ENCODE measurements at regions not wholly inside any gene's neighbourhood (a gene's known extent, or its start where the extent isn't known, plus 50 kb on each side); places are given as distances from the start of the nearest gene placed in this dataset.

- H3K27ac ChIP-seq (ENCODE audit: low read length in 2 of 2) = no peak overlapping the region
- no peak overlapping the region for H3K4me3 Mint-ChIP-seq
- intact Hi-C loops (cut with micrococcal nuclease) = no loop called here
- CTCF ChIA-PET = no interaction called here
- no peaks in the 10 kb centered on the region for H3K27me3 ChIP-seq (replicated peaks in 1 of 4; ENCODE audit: control extremely low read depth in 1 of 4, control insufficient read depth in 3 of 4, insufficient read depth in 4 of 4, low read length in 3 of 4)
- no peak for DNase-seq
- TF ChIP-seq EZH2 (IDR thresholded peaks at IDR 0.05; ENCODE audit: borderline replicate concordance, insufficient read depth, low read depth, low read length, poor library complexity, severe bottlenecking) (no peak), CTCF (IDR thresholded peaks at IDR 0.05) (no peak)
- H3K27me3 Mint-ChIP-seq = peaks cover 4% of the 10 kb centered on the region
- no peaks in the 10 kb centered on the region for H3K4me1 ChIP-seq (ENCODE audit: control insufficient read depth in 2 of 2, insufficient read depth in 2 of 2, low read length in 2 of 2)
- no peaks in the 10 kb centered on the region for H4K20me1 ChIP-seq (ENCODE audit: control insufficient read depth, insufficient read depth, low read length, poor library complexity, severe bottlenecking)
- H3K79me2 ChIP-seq (ENCODE audit: control insufficient read depth, insufficient read depth, low read length) = no peaks in the 10 kb centered on the region
- H3K9me3 Mint-ChIP-seq (ENCODE audit: insufficient read depth) = no peaks in the 10 kb centered on the region
- peaks cover 0 to 5% (median 3%) of the 10 kb centered on the region in 3 donors for H3K9me3 ChIP-seq (ENCODE audit: control extremely low read depth in 1 of 3, control insufficient read depth in 2 of 3, insufficient read depth in 1 of 3, low read length in 2 of 3)
- no peak overlapping the region for H3K27ac Mint-ChIP-seq
- H3K4me2 ChIP-seq (replicated peaks; ENCODE audit: low read depth, low read length, poor library complexity, severe bottlenecking) = no peak overlapping the region
- WGBS (ENCODE audit: insufficient coverage) = 48% methylated on average over 6 of the region's 6 CpGs
- H3K36me3 ChIP-seq (replicated peaks in 1 of 2; ENCODE audit: control extremely low read depth in 1 of 2, control insufficient read depth in 1 of 2, extremely low read depth in 1 of 2, insufficient read depth in 2 of 2, low read length in 1 of 2) = no peaks in the 10 kb centered on the region
- H2AFZ ChIP-seq (ENCODE audit: insufficient read depth, low read depth, low read length, poor library complexity, severe bottlenecking) = no peak overlapping the region
- ATAC-seq (ENCODE audit: low read depth) = no peak
- no peaks in the 10 kb centered on the region for H3K4me1 Mint-ChIP-seq
- POLR2A ChIA-PET = no interaction called here
- no peak overlapping the region for H3K4me3 ChIP-seq (ENCODE audit: control extremely low read depth in 1 of 5, extremely low read depth in 1 of 5, insufficient read depth in 1 of 5, low read depth in 2 of 5, low read length in 4 of 5)
- no peak overlapping the region for H3K9ac ChIP-seq (ENCODE audit: low read length)
These were observed 110.4 kb downstream of the RIN2 start for GRCh38 chr20:19868441-19868840.

GRCh38 chr20:19872001-19872400 is 113.9 kb downstream of the RIN2 start:
- peaks cover 4% of the 10 kb centered on the region for H3K27me3 Mint-ChIP-seq
- peaks cover 3 to 5% of the 10 kb centered on the region in 2 donors for H3K4me1 ChIP-seq (ENCODE audit: control insufficient read depth in 2 of 2, insufficient read depth in 2 of 2, low read length in 2 of 2)

More at GRCh38 chr20:19872001-19872400, 113.9 kb downstream of the RIN2 start:
- Mint-ChIP-seq H3K4me1 (peaks cover 8% of the 10 kb centered on the region), H3K27ac (no peak overlapping the region), H3K9me3 (ENCODE audit: insufficient read depth) (no peaks in the 10 kb centered on the region), H3K4me3 (no peak overlapping the region)
- no peaks in the 10 kb centered on the region for H4K20me1 ChIP-seq (ENCODE audit: control insufficient read depth, insufficient read depth, low read length, poor library complexity, severe bottlenecking)
- DNase-seq = no peak
- H3K4me3 ChIP-seq (ENCODE audit: control extremely low read depth in 1 of 5, extremely low read depth in 1 of 5, insufficient read depth in 1 of 5, low read depth in 2 of 5, low read length in 4 of 5) = no peak overlapping the region
- H3K79me2 ChIP-seq (ENCODE audit: control insufficient read depth, insufficient read depth, low read length) = no peaks in the 10 kb centered on the region
- TF ChIP-seq CTCF (IDR thresholded peaks at IDR 0.05) = no peak
- no peak for TF ChIP-seq EZH2 (IDR thresholded peaks at IDR 0.05; ENCODE audit: borderline replicate concordance, insufficient read depth, low read depth, low read length, poor library complexity, severe bottlenecking)
- no peaks in the 10 kb centered on the region for H3K36me3 ChIP-seq (replicated peaks in 1 of 2; ENCODE audit: control extremely low read depth in 1 of 2, control insufficient read depth in 1 of 2, extremely low read depth in 1 of 2, insufficient read depth in 2 of 2, low read length in 1 of 2)
- H3K9me3 ChIP-seq (ENCODE audit: control extremely low read depth in 1 of 3, control insufficient read depth in 2 of 3, insufficient read depth in 1 of 3, low read length in 2 of 3) = peaks cover 0 to 10% (median 5%) of the 10 kb centered on the region in 3 donors
- ChIA-PET CTCF (no interaction called here), POLR2A (no interaction called here)
- no peak overlapping the region for H2AFZ ChIP-seq (ENCODE audit: insufficient read depth, low read depth, low read length, poor library complexity, severe bottlenecking)
- intact Hi-C loops (cut with micrococcal nuclease) = no loop called here
- H3K27me3 ChIP-seq (replicated peaks in 1 of 4; ENCODE audit: control extremely low read depth in 1 of 4, control insufficient read depth in 3 of 4, insufficient read depth in 4 of 4, low read length in 3 of 4) = no peaks in the 10 kb centered on the region
- no peak for ATAC-seq (ENCODE audit: low read depth)
- no peak overlapping the region for H3K9ac ChIP-seq (ENCODE audit: low read length)
- no peak overlapping the region for H3K4me2 ChIP-seq (replicated peaks; ENCODE audit: low read depth, low read length, poor library complexity, severe bottlenecking)
- no CpG with 5 or more reads among the region's 3 CpGs for WGBS (ENCODE audit: insufficient coverage)
- no peak overlapping the region for H3K27ac ChIP-seq (ENCODE audit: low read length in 2 of 2)
